ENCODE measurements at regions not wholly inside any gene's neighbourhood (a gene's known extent, or its start where the extent isn't known, plus 50 kb on each side); places are given as distances from the start of the nearest gene placed in this dataset.

GRCh38 chr10:78200686-78201085, 167.0 kb downstream of the RPS24 start:
- DNase-seq (ENCODE audit: low read depth, low spot score): no peak
- TF ChIP-seq CTCF (IDR thresholded peaks at IDR 0.05; ENCODE audit: low read depth, low read length): no peak
- Histone ChIP-seq H3K27me3 (ENCODE audit: control insufficient read depth, insufficient read depth, low read length) (peaks cover 2% of the 10 kb centered on the region), H3K27ac (ENCODE audit: low read depth, low read length) (no peak overlapping the region), H3K4me3 (ENCODE audit: low read depth, low read length) (no peak overlapping the region), H3K9me3 (ENCODE audit: control insufficient read depth, insufficient read depth, low read length) (0 out of 2 replicates have a peak, but pooled peaks cover 2% of the 10 kb centered on the region)
- ChIA-PET CTCF (no interaction called here), POLR2A (no interaction called here)

- H3K27ac ChIP-seq (ENCODE audit: low read depth, low read length): no peak overlapping the region
- no peak overlapping the region for H3K4me3 ChIP-seq (ENCODE audit: low read depth, low read length)
- peaks cover 2% of the 10 kb centered on the region for H3K27me3 ChIP-seq (ENCODE audit: control insufficient read depth, insufficient read depth, low read length)
- ChIA-PET POLR2A (no interaction called here), CTCF (no interaction called here)
- TF ChIP-seq CTCF (IDR thresholded peaks at IDR 0.05; ENCODE audit: low read depth, low read length): no peak
- H3K9me3 ChIP-seq (ENCODE audit: control insufficient read depth, insufficient read depth, low read length): 0 out of 2 replicates have a peak, but pooled peaks cover 2% of the 10 kb centered on the region
- no peak for DNase-seq (ENCODE audit: low read depth, low spot score)
Observed at GRCh38 chr10:78202386-78202785, 168.7 kb downstream of the RPS24 start.

GRCh38 chr10:78203915-78204818, 170.5 kb downstream of the RPS24 start:
- TF ChIP-seq CTCF (IDR thresholded peaks at IDR 0.05; ENCODE audit: low read depth, low read length): no peak
- ChIA-PET POLR2A (no interaction called here), CTCF (interaction anchor here (1.0 kb wide), 1 partner anchor 992 kb away, joined by 3 read pairs; no protein-coding TSS in a partner anchor)
- Histone ChIP-seq H3K27ac (ENCODE audit: low read depth, low read length) (no peak overlapping the region), H3K27me3 (ENCODE audit: control insufficient read depth, insufficient read depth, low read length) (peaks cover 2% of the 10 kb centered on the region), H3K4me3 (ENCODE audit: low read depth, low read length) (no peak overlapping the region), H3K9me3 (ENCODE audit: control insufficient read depth, insufficient read depth, low read length) (no peaks in the 10 kb centered on the region)
- DNase-seq (ENCODE audit: low read depth, low spot score): no peak

GRCh38 chr10:78205457-78206016, 171.9 kb downstream of the RPS24 start:
- no peak for DNase-seq (ENCODE audit: low read depth, low spot score)
- no peak for TF ChIP-seq CTCF (IDR thresholded peaks at IDR 0.05; ENCODE audit: low read depth, low read length)
- Histone ChIP-seq H3K27me3 (ENCODE audit: control insufficient read depth, insufficient read depth, low read length) (peaks cover 2% of the 10 kb centered on the region), H3K4me3 (ENCODE audit: low read depth, low read length) (no peak overlapping the region), H3K9me3 (ENCODE audit: control insufficient read depth, insufficient read depth, low read length) (no peaks in the 10 kb centered on the region), H3K27ac (ENCODE audit: low read depth, low read length) (no peak overlapping the region)
- POLR2A ChIA-PET: no interaction called here
- CTCF ChIA-PET: interaction anchor here (1.3 kb wide), 1 partner anchor 158 kb away, joined by 3 read pairs; no protein-coding TSS in a partner anchor

GRCh38 chr10:78207216-78207615, 173.6 kb downstream of the RPS24 start:
- POLR2A ChIA-PET: no interaction called here
- H3K27ac ChIP-seq (ENCODE audit: low read depth, low read length): no peak overlapping the region
- no peaks in the 10 kb centered on the region for H3K27me3 ChIP-seq (ENCODE audit: control insufficient read depth, insufficient read depth, low read length)
- no peak for TF ChIP-seq CTCF (IDR thresholded peaks at IDR 0.05; ENCODE audit: low read depth, low read length)
- CTCF ChIA-PET: interaction anchor here (1.1 kb wide), 1 partner anchor 160 kb away, joined by 4 read pairs; no protein-coding TSS in a partner anchor
- DNase-seq (ENCODE audit: low read depth, low spot score): no peak
- no peak overlapping the region for H3K4me3 ChIP-seq (ENCODE audit: low read depth, low read length)
- no peaks in the 10 kb centered on the region for H3K9me3 ChIP-seq (ENCODE audit: control insufficient read depth, insufficient read depth, low read length)
